VCaP (cell line): ENCODE measurements at regions not wholly inside any gene's neighbourhood (a gene's known extent, or its start where the extent isn't known, plus 50 kb on each side); places are given as distances from the start of the nearest gene placed in this dataset.
"Not testable (repeated sequence)": the region's sequence is repeated elsewhere in the genome, so short reads cannot be mapped to it uniquely, and the experiment has no call there.

Source experiments
- H3K27ac ChIP-seq: fragments of 450-650 bp; 2 replicates; pipeline ENCODE4 v1.5.1; 2017
- CTCF ChIP-seq: fragments of 450-650 bp; conservative IDR thresholded peaks from 2 replicates; pipeline ENCODE4 v1.5.1; 2017; ENCODE audit warnings: mild to moderate bottlenecking, moderate library complexity

GRCh38 chr9:85439791-85440190 is 302.0 kb downstream of the AGTPBP1 start:
- no peak for TF ChIP-seq CTCF

GRCh38 chr9:85433956-85434355 is 307.8 kb downstream of the AGTPBP1 start:
- not testable (repeated sequence) for H3K27ac ChIP-seq

More at GRCh38 chr9:85439791-85440190, 302.0 kb downstream of the AGTPBP1 start:
- no peak overlapping the region for H3K27ac ChIP-seq

GRCh38 chr9:85433551-85433950 is 308.2 kb downstream of the AGTPBP1 start:
- not testable (repeated sequence) for H3K27ac ChIP-seq

GRCh38 chr9:85433046-85433445 is 308.7 kb downstream of the AGTPBP1 start:
- no peak for TF ChIP-seq CTCF
- no peak overlapping the region for H3K27ac ChIP-seq

- no peak for TF ChIP-seq CTCF
- no peak overlapping the region for H3K27ac ChIP-seq
Observed at GRCh38 chr9:85432599-85432998, 309.2 kb downstream of the AGTPBP1 start.

- no peak for TF ChIP-seq CTCF
- H3K27ac ChIP-seq = peak overlapping the region; percentile 10; the same call in 1 of the 2 replicates
Observed at GRCh38 chr9:85431339-85432102, 310.2 kb downstream of the AGTPBP1 start.

- H3K27ac ChIP-seq = no peak overlapping the region; the same call in 1 of the 2 replicates
- no peak for TF ChIP-seq CTCF
Observed at GRCh38 chr9:85430659-85431338, 311.0 kb downstream of the AGTPBP1 start.

GRCh38 chr9:85428230-85428629 is 313.5 kb downstream of the AGTPBP1 start:
- no peak for TF ChIP-seq CTCF
- no peak overlapping the region for H3K27ac ChIP-seq
